LNCAP (cell line): ENCODE measurements at regions not wholly inside any gene's neighbourhood (a gene's known extent, or its start where the extent isn't known, plus 50 kb on each side); places are given as distances from the start of the nearest gene placed in this dataset.

Experiments used
- TF ChIP-seq, protein P1 (sequence below): fragments of 450-650 bp; IDR thresholded peaks from 2 replicates; pipeline ENCODE4 v1.5.1; 2017; ENCODE audit warnings: mild to moderate bottlenecking

- TF ChIP-seq, protein P1, sequence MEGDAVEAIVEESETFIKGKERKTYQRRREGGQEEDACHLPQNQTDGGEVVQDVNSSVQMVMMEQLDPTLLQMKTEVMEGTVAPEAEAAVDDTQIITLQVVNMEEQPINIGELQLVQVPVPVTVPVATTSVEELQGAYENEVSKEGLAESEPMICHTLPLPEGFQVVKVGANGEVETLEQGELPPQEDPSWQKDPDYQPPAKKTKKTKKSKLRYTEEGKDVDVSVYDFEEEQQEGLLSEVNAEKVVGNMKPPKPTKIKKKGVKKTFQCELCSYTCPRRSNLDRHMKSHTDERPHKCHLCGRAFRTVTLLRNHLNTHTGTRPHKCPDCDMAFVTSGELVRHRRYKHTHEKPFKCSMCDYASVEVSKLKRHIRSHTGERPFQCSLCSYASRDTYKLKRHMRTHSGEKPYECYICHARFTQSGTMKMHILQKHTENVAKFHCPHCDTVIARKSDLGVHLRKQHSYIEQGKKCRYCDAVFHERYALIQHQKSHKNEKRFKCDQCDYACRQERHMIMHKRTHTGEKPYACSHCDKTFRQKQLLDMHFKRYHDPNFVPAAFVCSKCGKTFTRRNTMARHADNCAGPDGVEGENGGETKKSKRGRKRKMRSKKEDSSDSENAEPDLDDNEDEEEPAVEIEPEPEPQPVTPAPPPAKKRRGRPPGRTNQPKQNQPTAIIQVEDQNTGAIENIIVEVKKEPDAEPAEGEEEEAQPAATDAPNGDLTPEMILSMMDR, result no peak
Measured at GRCh38 chr12:84329938-84330337, 582.7 kb downstream of the SLC6A15 start.

DNA sequence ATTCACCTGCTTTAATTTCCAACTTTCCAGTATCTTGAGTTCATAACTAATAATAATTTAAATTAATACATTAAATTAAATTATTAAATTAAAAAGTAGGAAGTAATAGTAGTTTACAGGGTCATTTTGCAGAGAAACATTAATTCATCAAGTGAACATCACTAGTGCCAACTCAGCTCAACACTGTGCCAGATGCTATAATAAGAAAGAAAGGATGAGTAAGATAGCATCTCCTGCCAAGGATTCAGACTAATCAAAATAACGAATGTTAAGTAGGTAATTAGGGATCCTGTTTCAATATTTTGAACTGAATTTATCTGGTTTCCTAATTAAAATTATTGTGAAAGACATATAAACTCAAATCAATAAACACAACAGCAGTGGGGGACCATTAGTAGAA is 596.7 kb downstream of the SLC6A15 start:
- TF ChIP-seq, protein P1, result no peak

GRCh38 chr12:84313323-84313675 is 599.3 kb downstream of the SLC6A15 start:
- TF ChIP-seq, protein P1, result no peak

DNA sequence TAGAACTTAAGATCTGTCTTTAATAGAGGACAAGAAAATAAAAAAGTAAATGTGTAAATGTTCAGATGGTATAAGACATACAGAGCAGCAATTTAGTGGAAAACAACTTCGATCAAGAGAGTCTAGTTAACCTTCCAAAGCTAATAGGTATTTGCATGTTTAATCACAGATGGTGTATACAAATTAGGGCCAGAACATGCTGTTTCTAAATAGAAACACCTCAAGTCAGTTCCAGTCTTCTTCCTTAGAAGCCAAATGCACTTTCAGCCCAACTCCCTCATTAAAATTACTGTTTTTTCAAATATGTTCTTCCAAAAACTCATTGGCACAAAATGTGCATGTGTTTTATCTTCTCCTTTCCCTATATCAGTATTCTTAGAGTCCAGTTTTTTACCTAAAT is 604.4 kb downstream of the SLC6A15 start:
- TF ChIP-seq, protein P1, result no peak

DNA sequence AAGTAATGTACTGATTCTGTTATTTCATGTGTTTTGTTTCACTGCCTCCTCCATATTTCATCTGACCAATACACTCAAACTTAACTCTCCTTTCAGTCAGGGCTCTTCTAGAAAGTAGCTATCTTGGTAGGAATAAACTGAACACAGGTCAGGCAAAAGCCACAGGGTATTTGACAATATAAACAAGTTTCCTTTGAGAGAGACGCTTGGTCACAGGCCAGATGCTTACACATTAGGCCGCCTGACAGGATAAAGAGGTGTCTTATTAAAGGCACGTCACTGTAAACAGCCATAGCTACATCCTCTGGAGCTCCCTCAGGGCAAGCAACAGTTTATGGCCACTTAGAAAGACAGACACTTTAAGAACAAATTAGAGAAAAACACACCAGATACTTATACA is 607.5 kb downstream of the SLC6A15 start:
- TF ChIP-seq, protein P1, result no peak

DNA sequence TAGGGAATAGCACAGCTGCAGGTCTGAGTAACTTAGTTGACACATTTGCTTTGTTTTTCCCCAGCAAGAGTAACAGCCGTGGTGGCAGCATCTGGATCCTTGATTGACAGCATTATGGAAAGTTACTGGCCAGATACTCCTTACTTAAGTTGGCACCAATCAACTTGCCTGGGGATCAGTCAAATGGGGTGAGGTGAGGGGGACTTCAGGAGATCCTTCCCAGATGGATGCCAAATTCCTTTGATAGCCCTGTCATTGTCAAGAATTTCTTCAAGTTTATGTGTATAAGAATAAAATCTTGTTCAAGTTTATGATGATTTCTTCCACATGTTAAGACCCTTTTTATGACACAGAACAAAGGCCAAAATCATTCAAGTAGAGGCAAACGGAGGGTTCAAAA is 618.4 kb downstream of the SLC6A15 start:
- TF ChIP-seq, protein P1, result no peak

DNA sequence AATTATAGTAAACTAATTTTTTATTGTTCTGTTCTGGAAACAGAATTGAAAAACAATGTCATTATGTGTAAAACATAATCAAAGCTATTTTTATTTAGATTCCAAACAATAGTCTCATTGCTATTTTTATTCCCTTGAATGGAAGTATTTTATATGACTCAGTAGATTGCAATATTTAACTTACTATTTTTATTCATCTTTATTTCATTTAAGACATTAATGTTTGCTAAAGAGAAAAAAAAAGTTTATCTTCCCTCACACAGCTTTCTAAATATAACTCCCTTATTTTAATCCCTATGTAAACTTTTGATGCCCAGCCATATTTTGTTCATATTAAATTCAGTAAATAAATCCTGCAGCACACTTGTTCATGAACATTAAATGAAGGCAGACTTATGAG is 622.4 kb downstream of the SLC6A15 start:
- TF ChIP-seq, protein P1, result no peak

- TF ChIP-seq, protein P1, result no peak
Measured at GRCh38 chr12:84277986-84278385, 634.6 kb downstream of the SLC6A15 start.
